Suprapubic skin (tissue), 3 donors: ENCODE measurements at regions not wholly inside any gene's neighbourhood (a gene's known extent, or its start where the extent isn't known, plus 50 kb on each side); places are given as distances from the start of the nearest gene placed in this dataset.

Source experiments
- CTCF ChIP-seq, 2 donors: fragments of 200-600 bp in 1 of 2; fragments of 450-650 bp in 1 of 2; sonication (generic) in 1 of 2; IDR thresholded peaks; one replicate each; pipeline ENCODE4 v1.5.1; 2016 to 2019; ENCODE audit warnings: antibody characterized with exemption in 2 of 2, mild to moderate bottlenecking in 1 of 2, moderate library complexity in 1 of 2
- POLR2AphosphoS5 ChIP-seq, 3 donors: sonication (generic); formaldehyde crosslinking; IDR thresholded peaks; one replicate each; pipeline ENCODE4 v1.6.1; 2017; ENCODE audit warnings: antibody characterized with exemption in 3 of 3

GRCh38 chr9:18390393-18390792 is 83.6 kb upstream of the ADAMTSL1 start:
- TF ChIP-seq POLR2AphosphoS5 (IDR thresholded peaks at IDR 0.05) = no peak
- no peak for TF ChIP-seq CTCF (IDR thresholded peaks at IDR 0.05)
